Ascending aorta (tissue), 2 donors: ENCODE measurements at regions not wholly inside any gene's neighbourhood (a gene's known extent, or its start where the extent isn't known, plus 50 kb on each side); places are given as distances from the start of the nearest gene placed in this dataset.
A peak's percentile ranks its signal among the peaks of the same experiment; 100 is the strongest.

ENCODE experiments used
- DNase-seq, 2 donors: peaks; one replicate each; pipeline ENCODE4 v3.0.0-alpha.2; 2019; ENCODE audit warnings: low spot score in 2 of 2
- H3K27ac ChIP-seq, 2 donors: fragments of 200-600 bp; sonication (generic); one replicate each; pipeline ENCODE4 v1.5.1; 2016 to 2017; ENCODE audit warnings: mild to moderate bottlenecking in 1 of 2
- H3K27me3 ChIP-seq: fragments of 200-600 bp; sonication (generic); one replicate; pipeline ENCODE4 v1.5.1; 2017
- H3K36me3 ChIP-seq, 2 donors: fragments of 200-600 bp; sonication (generic); one replicate each; pipeline ENCODE4 v1.5.1; 2016
- H3K4me1 ChIP-seq, 2 donors: fragments of 200-600 bp; sonication (generic); one replicate each; pipeline ENCODE4 v1.5.1; 2016 to 2017; ENCODE audit warnings: mild to moderate bottlenecking in 1 of 2
- H3K4me3 ChIP-seq, 2 donors: fragments of 200-600 bp; sonication (generic); one replicate each; pipeline ENCODE4 v1.5.1; 2016 to 2017; ENCODE audit warnings: mild to moderate bottlenecking in 1 of 2
- H3K9me3 ChIP-seq, 2 donors: fragments of 200-600 bp; sonication (generic); one replicate each; pipeline ENCODE4 v1.5.1; 2016
- intact Hi-C: fragments of 100-400 bp; cut with DNase I; formaldehyde crosslinking; loops from one replicate; pipeline ENCODE4 v1.15.1; 2023
- TF ChIP-seq, protein P1 (sequence below), 3 experiments: fragments of 200-600 bp in 2 of 3; fragments of 450-650 bp in 1 of 3; sonication (generic) in 2 of 3; IDR thresholded peaks; one replicate each; pipeline ENCODE4 v1.5.1; 2016 to 2019; ENCODE audit warnings: antibody characterized with exemption in 3 of 3, mild to moderate bottlenecking in 1 of 3, moderate library complexity in 1 of 3

DNA sequence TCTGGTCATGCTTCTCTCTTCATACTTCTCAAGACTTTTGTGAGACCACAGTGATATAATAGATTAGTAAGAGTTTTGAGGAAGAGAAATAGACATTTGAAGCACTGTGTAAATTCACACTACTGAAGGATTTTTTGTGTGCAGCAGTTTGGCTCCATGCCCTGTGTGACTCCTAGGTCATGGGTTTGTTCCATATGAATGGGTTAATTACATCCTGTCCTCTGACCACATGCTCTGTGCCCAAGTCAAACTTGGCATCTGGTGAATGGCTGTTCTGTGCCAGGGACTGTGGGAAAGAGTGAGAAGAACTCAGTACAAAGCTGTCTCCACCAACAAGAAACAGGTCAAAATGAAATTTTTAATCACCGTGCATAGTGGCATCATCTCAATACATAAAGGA is 304.0 kb downstream of the LNPK start:
- H3K36me3 ChIP-seq = no peaks in the 10 kb centered on the region
- TF ChIP-seq, protein P1, sequence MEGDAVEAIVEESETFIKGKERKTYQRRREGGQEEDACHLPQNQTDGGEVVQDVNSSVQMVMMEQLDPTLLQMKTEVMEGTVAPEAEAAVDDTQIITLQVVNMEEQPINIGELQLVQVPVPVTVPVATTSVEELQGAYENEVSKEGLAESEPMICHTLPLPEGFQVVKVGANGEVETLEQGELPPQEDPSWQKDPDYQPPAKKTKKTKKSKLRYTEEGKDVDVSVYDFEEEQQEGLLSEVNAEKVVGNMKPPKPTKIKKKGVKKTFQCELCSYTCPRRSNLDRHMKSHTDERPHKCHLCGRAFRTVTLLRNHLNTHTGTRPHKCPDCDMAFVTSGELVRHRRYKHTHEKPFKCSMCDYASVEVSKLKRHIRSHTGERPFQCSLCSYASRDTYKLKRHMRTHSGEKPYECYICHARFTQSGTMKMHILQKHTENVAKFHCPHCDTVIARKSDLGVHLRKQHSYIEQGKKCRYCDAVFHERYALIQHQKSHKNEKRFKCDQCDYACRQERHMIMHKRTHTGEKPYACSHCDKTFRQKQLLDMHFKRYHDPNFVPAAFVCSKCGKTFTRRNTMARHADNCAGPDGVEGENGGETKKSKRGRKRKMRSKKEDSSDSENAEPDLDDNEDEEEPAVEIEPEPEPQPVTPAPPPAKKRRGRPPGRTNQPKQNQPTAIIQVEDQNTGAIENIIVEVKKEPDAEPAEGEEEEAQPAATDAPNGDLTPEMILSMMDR (IDR thresholded peaks at IDR 0.05) = no peak
- intact Hi-C loops = no loop called here
- DNase-seq = no peak
- no peak overlapping the region for H3K27ac ChIP-seq
- H3K4me1 ChIP-seq = no peaks in the 10 kb centered on the region
- H3K9me3 ChIP-seq = no peaks in the 10 kb centered on the region
- no peak overlapping the region for H3K4me3 ChIP-seq
- no peaks in the 10 kb centered on the region for H3K27me3 ChIP-seq

DNA sequence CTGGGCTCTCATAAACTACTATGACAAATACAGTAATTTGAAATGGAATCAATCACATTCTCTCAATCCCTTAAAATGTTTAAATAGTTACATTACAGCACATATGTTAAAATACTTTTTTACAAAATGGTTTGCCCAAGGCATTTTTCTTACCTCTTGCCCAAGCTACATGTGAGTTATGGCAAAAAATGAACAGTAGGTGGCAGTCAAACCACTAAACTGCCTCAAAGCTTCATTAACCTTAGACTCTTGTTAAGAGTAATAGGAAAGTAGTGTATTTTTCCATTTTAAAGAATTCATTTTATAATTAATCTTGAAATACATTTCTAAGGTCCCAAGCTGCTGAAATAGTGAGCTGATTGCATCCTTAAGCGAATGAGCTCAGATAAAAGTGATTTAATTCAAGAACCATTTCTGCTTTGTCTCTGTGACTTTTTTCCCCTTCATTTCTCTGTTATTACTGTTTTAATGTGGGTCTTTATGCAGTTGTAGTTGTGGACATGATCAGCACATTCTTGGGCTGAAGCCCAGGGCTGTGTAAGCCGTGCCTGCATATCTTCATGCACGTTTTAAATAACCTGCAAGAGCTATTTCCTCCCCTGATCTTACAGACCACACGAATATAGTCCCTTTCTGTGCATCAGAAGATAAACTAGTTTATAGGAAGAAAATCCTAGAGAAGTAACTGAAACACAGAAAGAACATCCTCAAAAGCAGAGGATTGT is 311.8 kb downstream of the LNPK start:
- intact Hi-C loops = loop anchor here (1.0 kb wide), 1 partner anchor 398 kb away; no protein-coding TSS in a partner anchor
- Histone ChIP-seq H3K36me3 (no peaks in the 10 kb centered on the region), H3K4me1 (no peaks in the 10 kb centered on the region), H3K9me3 (no peaks in the 10 kb centered on the region), H3K27me3 (no peaks in the 10 kb centered on the region), H3K4me3 (no peak overlapping the region), H3K27ac (no peak overlapping the region)
- no peak for DNase-seq
- TF ChIP-seq, protein P1 (IDR thresholded peaks at IDR 0.05) = peak; percentile 45 to 73 (median 64)

DNA sequence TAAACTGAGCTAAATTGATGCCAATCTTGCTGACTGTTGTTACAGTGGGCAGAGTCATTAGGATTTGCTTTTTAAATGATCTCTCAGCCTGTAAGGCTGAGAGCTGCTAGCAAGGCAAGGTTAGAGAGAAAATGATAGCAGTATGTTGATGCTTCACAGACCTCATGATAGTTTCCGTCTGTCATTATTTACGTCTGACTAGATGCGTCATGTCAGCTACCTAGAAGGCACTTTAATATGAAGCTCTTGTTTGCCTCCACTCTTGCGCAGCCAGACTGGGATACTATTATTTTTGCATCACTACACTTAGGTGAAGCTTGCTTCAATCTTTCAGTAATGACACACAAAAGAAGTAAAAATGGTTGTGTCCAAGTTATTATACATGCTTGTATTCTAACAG is 313.8 kb downstream of the LNPK start:
- Histone ChIP-seq H3K4me1 (no peaks in the 10 kb centered on the region), H3K27ac (no peak overlapping the region), H3K4me3 (no peak overlapping the region), H3K27me3 (no peaks in the 10 kb centered on the region), H3K9me3 (no peaks in the 10 kb centered on the region), H3K36me3 (no peaks in the 10 kb centered on the region)
- intact Hi-C loops = no loop called here
- no peak for DNase-seq
- TF ChIP-seq, protein P1 (IDR thresholded peaks at IDR 0.05) = no peak

DNA sequence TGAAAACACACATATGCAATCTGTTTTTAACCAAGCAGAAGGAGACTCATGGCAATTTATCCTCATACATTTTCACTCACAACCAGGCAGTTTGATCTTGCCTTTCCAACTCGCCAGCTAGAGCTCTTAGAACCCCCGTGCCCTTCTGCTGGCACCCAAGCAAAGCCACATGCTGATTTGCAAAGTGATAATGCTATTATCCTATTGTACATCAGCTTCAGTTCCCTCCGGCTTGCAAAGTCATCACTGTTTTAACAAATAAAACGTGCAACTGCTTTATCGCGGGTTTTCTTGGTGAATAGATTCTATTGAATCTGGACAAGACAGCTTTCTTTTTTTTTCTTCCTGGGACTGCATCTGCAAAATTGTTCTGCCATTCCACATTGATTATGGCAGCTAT is 314.6 kb downstream of the LNPK start:
- intact Hi-C loops = no loop called here
- no peaks in the 10 kb centered on the region for H3K9me3 ChIP-seq
- DNase-seq = no peak
- H3K4me1 ChIP-seq = no peaks in the 10 kb centered on the region
- TF ChIP-seq, protein P1 (IDR thresholded peaks at IDR 0.05) = no peak
- H3K27ac ChIP-seq = no peak overlapping the region
- H3K36me3 ChIP-seq = no peaks in the 10 kb centered on the region
- H3K4me3 ChIP-seq = no peak overlapping the region
- no peaks in the 10 kb centered on the region for H3K27me3 ChIP-seq

DNA sequence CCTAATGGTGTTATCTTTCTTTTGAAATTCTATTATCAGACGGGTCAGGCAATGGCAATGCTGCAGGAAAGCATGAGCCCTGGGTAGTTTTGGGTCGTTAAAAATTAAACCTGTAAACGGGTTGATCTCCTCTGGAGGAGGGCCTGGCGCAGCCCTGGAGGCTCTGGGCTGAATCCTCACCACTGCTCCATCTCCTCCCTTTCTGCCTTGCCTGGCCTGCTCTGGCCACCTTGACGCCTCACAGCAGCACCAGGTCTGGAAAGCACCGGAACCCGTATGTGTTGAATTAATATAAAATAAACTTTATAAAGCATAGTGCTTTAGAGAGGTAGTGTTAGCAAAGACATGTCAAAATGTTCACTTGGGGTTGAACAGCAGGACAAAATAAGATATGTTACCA is 316.1 kb downstream of the LNPK start:
- H3K4me1 ChIP-seq = no peaks in the 10 kb centered on the region
- intact Hi-C loops = no loop called here
- H3K27ac ChIP-seq = no peak overlapping the region
- H3K36me3 ChIP-seq = no peaks in the 10 kb centered on the region
- no peak overlapping the region for H3K4me3 ChIP-seq
- TF ChIP-seq, protein P1 (IDR thresholded peaks at IDR 0.05) = no peak
- no peaks in the 10 kb centered on the region for H3K9me3 ChIP-seq
- no peaks in the 10 kb centered on the region for H3K27me3 ChIP-seq
- DNase-seq = no peak

DNA sequence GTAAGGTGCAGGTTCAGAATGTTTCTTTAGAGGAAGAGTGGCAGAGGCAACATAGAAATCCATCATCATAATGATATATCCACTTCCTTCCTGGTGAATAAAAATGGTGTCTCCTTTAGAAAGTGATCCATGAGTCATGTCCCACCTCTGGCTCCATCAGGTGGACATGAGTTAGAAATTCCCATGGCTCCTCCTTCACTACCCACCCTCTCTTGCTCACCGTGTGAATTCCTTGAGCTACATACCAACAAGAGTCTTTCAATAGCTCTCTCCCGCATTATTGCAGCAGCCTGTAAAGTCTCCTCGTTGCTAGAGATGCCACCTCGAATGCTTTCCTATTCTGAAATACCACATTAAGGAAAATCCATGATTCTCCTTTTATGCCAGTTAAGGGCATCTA is 317.6 kb downstream of the LNPK start:
- Histone ChIP-seq H3K36me3 (no peaks in the 10 kb centered on the region), H3K9me3 (no peaks in the 10 kb centered on the region), H3K27ac (no peak overlapping the region), H3K4me1 (no peaks in the 10 kb centered on the region), H3K4me3 (no peak overlapping the region), H3K27me3 (no peaks in the 10 kb centered on the region)
- TF ChIP-seq, protein P1 (IDR thresholded peaks at IDR 0.05) = no peak
- DNase-seq = no peak
- intact Hi-C loops = no loop called here
